ENCODE measurements at regions not wholly inside any gene's neighbourhood (a gene's known extent, or its start where the extent isn't known, plus 50 kb on each side); places are given as distances from the start of the nearest gene placed in this dataset.

GRCh38 chr17:77592106-77592865 is 366.2 kb upstream of the TNRC6C start:
- H3K27ac ChIP-seq = no peak overlapping the region
- H3K4me3 ChIP-seq = no peak overlapping the region
- H3K27me3 ChIP-seq = no peaks in the 10 kb centered on the region
- H3K4me1 ChIP-seq = no peaks in the 10 kb centered on the region
- no peak for DNase-seq (ENCODE audit: low spot score)
- no peaks in the 10 kb centered on the region for H3K36me3 ChIP-seq
- TF ChIP-seq, protein P1, sequence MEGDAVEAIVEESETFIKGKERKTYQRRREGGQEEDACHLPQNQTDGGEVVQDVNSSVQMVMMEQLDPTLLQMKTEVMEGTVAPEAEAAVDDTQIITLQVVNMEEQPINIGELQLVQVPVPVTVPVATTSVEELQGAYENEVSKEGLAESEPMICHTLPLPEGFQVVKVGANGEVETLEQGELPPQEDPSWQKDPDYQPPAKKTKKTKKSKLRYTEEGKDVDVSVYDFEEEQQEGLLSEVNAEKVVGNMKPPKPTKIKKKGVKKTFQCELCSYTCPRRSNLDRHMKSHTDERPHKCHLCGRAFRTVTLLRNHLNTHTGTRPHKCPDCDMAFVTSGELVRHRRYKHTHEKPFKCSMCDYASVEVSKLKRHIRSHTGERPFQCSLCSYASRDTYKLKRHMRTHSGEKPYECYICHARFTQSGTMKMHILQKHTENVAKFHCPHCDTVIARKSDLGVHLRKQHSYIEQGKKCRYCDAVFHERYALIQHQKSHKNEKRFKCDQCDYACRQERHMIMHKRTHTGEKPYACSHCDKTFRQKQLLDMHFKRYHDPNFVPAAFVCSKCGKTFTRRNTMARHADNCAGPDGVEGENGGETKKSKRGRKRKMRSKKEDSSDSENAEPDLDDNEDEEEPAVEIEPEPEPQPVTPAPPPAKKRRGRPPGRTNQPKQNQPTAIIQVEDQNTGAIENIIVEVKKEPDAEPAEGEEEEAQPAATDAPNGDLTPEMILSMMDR (IDR thresholded peaks at IDR 0.05) = no peak
- H3K9me3 ChIP-seq = no peaks in the 10 kb centered on the region

- no peaks in the 10 kb centered on the region for H3K36me3 ChIP-seq
- H3K4me3 ChIP-seq = no peak overlapping the region
- H3K4me1 ChIP-seq = no peaks in the 10 kb centered on the region
- DNase-seq (ENCODE audit: low spot score) = no peak
- TF ChIP-seq, protein P1 (IDR thresholded peaks at IDR 0.05) = no peak
- H3K27me3 ChIP-seq = no peaks in the 10 kb centered on the region
- no peaks in the 10 kb centered on the region for H3K9me3 ChIP-seq
- no peak overlapping the region for H3K27ac ChIP-seq
Observed at GRCh38 chr17:77593081-77593480, 365.4 kb upstream of the TNRC6C start.

DNA sequence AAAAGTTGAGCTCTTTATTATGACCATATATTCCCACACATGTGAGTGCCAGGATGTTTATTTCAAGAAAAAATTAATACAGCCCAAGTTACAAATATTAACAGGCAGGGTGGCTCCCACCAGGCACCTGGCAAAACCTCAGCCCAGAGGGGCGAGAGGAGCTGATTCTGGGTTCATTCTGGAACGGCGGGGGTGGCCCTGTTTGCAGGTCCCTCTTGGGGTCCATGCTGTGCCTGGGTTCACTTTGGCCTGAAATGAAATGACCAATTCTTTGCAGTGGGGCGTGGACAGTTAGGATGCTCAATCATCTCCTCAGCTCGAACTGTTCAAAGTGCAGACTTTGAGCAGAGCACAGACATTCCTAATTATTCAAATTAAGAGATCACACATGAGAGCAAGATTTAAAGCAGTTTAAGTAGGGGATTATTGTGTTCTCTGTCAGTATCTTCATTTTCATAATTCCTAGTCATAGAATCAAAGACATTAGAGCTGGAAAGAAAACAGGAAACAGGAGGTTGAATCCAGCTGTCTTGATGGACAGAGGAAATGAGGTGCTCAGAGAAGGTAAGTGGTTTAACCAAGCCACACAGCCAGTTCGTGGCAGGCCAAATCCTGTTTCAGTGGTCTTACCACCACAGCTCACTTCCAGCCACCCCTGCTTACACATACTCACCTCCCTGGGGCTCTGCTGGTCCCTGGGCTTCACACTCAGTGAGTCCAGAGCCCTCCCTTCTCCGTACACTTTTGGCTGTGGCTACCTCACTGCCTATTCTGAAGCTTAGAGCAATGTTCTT is 363.9 kb upstream of the TNRC6C start:
- H3K4me3 ChIP-seq = no peak overlapping the region
- no peaks in the 10 kb centered on the region for H3K27me3 ChIP-seq
- no peaks in the 10 kb centered on the region for H3K9me3 ChIP-seq
- no peaks in the 10 kb centered on the region for H3K36me3 ChIP-seq
- H3K27ac ChIP-seq = no peak overlapping the region
- H3K4me1 ChIP-seq = no peaks in the 10 kb centered on the region
- no peak for DNase-seq (ENCODE audit: low spot score)
- TF ChIP-seq, protein P1 (IDR thresholded peaks at IDR 0.05) = no peak

DNA sequence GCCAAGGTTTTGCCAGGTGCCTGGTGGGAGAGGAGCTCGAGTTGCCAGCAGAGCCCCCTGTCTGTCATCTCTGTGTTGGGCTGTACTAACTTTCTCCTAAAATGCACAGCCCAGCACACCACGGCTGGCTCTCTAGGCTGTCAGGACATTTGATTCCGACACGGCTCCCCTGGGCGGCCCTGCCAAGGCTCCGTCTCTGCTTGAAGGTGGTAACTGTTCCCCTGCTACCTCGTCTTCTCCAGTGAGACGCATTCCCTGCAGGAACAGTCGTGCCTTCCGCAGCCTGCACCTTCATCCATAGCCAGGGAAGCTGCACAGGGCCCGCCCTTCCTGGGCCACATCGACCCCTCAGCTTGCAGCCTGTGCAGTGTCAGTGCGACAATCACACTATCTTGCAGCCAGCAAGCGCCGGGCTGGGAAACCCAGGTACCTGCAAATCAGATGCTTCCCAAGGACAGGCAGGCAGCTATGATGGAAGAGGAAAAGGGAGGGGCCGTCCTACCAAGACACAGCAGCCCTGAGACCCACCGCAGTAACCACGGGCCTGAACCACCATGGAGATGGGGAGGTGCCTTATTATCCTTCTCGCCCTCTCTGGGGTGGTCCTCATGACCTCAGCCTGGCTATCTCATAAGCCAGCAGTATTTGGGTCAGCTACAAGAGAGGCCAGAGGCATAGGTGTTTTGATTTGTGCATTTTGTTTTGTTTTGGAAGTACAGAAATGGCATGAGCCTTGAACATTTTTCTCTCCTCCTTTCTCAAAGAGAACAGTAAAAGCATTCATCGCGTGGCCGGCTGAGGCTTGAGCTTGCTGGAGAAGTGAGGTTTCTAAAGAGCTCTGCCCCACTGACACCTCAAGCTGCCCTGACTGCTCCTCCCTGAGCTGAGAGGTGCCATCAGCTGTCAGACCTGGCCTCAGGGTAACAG is 361.7 kb upstream of the TNRC6C start:
- Histone ChIP-seq H3K27ac (no peak overlapping the region), H3K4me1 (peaks cover 0 to 13% of the 10 kb centered on the region in 2 donors), H3K27me3 (no peaks in the 10 kb centered on the region), H3K4me3 (no peak overlapping the region), H3K9me3 (no peaks in the 10 kb centered on the region), H3K36me3 (no peaks in the 10 kb centered on the region)
- DNase-seq (ENCODE audit: low spot score) = no peak
- TF ChIP-seq, protein P1 (IDR thresholded peaks at IDR 0.05) = no peak

- TF ChIP-seq, protein P1 (IDR thresholded peaks at IDR 0.05) = no peak
- no peaks in the 10 kb centered on the region for H3K9me3 ChIP-seq
- peaks cover 0 to 20% of the 10 kb centered on the region in 2 donors for H3K4me1 ChIP-seq
- no peak for DNase-seq (ENCODE audit: low spot score)
- no peak overlapping the region for H3K27ac ChIP-seq
- H3K27me3 ChIP-seq = no peaks in the 10 kb centered on the region
- H3K4me3 ChIP-seq = no peak overlapping the region
- H3K36me3 ChIP-seq = no peaks in the 10 kb centered on the region
Observed at GRCh38 chr17:77597418-77598240, 360.9 kb upstream of the TNRC6C start.

Data from right atrium auricular region (tissue), 2 donors.